Neural cell (in vitro differentiated cells): ENCODE measurements at regions not wholly inside any gene's neighbourhood (a gene's known extent, or its start where the extent isn't known, plus 50 kb on each side); places are given as distances from the start of the nearest gene placed in this dataset.

ENCODE experiments used
- EZH2 ChIP-seq: fragments of 200-600, 300-800 bp; shearing (Covaris generic), sonication (generic); IDR thresholded peaks from 2 replicates; pipeline ENCODE4 v1.6.1; 2014; ENCODE audit warnings: antibody characterized with exemption, low read length, borderline replicate concordance, mild to moderate bottlenecking; ENCODE audit not compliant: insufficient read depth, poor library complexity, severe bottlenecking
- POLR2AphosphoS5 ChIP-seq: IDR thresholded peaks from 2 replicates; pipeline ENCODE4 v1.6.1; 2012
- RAD21 ChIP-seq: fragments of 450-650 bp; conservative IDR thresholded peaks from 2 replicates; pipeline ENCODE4 v1.6.1; 2014; ENCODE audit warnings: antibody characterized with exemption, mild to moderate bottlenecking, moderate library complexity
- REST ChIP-seq: IDR thresholded peaks from 2 replicates; pipeline ENCODE4 v1.6.1; 2012; ENCODE audit warnings: borderline replicate concordance
- SMC3 ChIP-seq: fragments of 450-650 bp; conservative IDR thresholded peaks from 2 replicates; pipeline ENCODE4 v1.6.1; 2014; ENCODE audit warnings: antibody characterized with exemption, mild to moderate bottlenecking, moderate library complexity; ENCODE audit not compliant: poor library complexity
- TAF1 ChIP-seq: IDR thresholded peaks from 2 replicates; pipeline ENCODE4 v1.6.1; 2012; ENCODE audit warnings: low read depth
- TF ChIP-seq, protein P1 (sequence below): fragments of 450-650 bp; IDR thresholded peaks from 2 replicates; pipeline ENCODE4 v1.5.1; 2014; ENCODE audit warnings: antibody characterized with exemption, mild to moderate bottlenecking, moderate library complexity; ENCODE audit not compliant: poor library complexity, severe bottlenecking

- TF ChIP-seq, protein P1, sequence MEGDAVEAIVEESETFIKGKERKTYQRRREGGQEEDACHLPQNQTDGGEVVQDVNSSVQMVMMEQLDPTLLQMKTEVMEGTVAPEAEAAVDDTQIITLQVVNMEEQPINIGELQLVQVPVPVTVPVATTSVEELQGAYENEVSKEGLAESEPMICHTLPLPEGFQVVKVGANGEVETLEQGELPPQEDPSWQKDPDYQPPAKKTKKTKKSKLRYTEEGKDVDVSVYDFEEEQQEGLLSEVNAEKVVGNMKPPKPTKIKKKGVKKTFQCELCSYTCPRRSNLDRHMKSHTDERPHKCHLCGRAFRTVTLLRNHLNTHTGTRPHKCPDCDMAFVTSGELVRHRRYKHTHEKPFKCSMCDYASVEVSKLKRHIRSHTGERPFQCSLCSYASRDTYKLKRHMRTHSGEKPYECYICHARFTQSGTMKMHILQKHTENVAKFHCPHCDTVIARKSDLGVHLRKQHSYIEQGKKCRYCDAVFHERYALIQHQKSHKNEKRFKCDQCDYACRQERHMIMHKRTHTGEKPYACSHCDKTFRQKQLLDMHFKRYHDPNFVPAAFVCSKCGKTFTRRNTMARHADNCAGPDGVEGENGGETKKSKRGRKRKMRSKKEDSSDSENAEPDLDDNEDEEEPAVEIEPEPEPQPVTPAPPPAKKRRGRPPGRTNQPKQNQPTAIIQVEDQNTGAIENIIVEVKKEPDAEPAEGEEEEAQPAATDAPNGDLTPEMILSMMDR = no peak
- TF ChIP-seq SMC3 = no peak
- no peak for TF ChIP-seq EZH2
- TF ChIP-seq POLR2AphosphoS5 = no peak
- TF ChIP-seq TAF1 = no peak
- no peak for TF ChIP-seq REST
- TF ChIP-seq RAD21 = no peak
Observed at GRCh38 chr18:39464006-39464405, 1898.4 kb upstream of the CELF4 start.
